ENCODE measurements at regions not wholly inside any gene's neighbourhood (a gene's known extent, or its start where the extent isn't known, plus 50 kb on each side); places are given as distances from the start of the nearest gene placed in this dataset.
A peak's percentile ranks its signal among the peaks of the same experiment; 100 is the strongest.

DNA sequence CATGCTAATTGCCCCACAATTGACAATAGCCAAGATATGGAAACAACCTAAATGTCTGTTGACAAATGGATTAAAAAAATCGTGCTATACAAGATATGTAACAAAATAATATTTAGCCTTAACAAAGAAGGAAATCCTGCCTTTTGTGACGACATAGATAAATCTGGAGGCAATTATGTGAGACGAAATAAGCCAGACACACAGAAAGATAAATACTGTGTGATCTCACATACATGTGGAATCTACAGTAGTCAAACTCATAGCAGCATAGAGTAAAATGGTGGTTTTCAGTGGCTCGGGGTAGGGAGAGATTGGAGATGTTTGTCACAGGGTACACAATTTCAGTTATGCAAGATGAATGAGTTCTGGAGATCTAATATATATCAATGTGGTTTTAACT is 895.8 kb downstream of the SLITRK6 start:
- in situ Hi-C loops (cut with MboI; ENCODE audit: low pct_ligation_motif_present in 1 of 4, low pct_unique_long_range_greater_than_20kb in 1 of 4, low sequenced_read_pairs in 3 of 4): no loop called here
- WGBS, 2 donors (ENCODE audit: low coverage in 1 of 2): 20 to 23% methylated on average over 4 of the region's 4 CpGs
- Histone ChIP-seq H3K36me3 (no peaks in the 10 kb centered on the region), H3K4me3 (no peak overlapping the region), H3K4me1 (no peaks in the 10 kb centered on the region), H3K27ac (no peak overlapping the region), H3K9me3 (no peaks in the 10 kb centered on the region), H3K27me3 (no peaks in the 10 kb centered on the region)
- TF ChIP-seq, protein P1, sequence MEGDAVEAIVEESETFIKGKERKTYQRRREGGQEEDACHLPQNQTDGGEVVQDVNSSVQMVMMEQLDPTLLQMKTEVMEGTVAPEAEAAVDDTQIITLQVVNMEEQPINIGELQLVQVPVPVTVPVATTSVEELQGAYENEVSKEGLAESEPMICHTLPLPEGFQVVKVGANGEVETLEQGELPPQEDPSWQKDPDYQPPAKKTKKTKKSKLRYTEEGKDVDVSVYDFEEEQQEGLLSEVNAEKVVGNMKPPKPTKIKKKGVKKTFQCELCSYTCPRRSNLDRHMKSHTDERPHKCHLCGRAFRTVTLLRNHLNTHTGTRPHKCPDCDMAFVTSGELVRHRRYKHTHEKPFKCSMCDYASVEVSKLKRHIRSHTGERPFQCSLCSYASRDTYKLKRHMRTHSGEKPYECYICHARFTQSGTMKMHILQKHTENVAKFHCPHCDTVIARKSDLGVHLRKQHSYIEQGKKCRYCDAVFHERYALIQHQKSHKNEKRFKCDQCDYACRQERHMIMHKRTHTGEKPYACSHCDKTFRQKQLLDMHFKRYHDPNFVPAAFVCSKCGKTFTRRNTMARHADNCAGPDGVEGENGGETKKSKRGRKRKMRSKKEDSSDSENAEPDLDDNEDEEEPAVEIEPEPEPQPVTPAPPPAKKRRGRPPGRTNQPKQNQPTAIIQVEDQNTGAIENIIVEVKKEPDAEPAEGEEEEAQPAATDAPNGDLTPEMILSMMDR (IDR thresholded peaks at IDR 0.05): no peak
- TF ChIP-seq POLR2A (IDR thresholded peaks at IDR 0.05) (no peak), EP300 (IDR thresholded peaks at IDR 0.05; ENCODE audit: low read depth) (no peak), POLR2AphosphoS5 (IDR thresholded peaks at IDR 0.05) (no peak)
- no peak for DNase-seq
- intact Hi-C loops (cut with DNase I; ENCODE audit: low total_unique reads): no loop called here

DNA sequence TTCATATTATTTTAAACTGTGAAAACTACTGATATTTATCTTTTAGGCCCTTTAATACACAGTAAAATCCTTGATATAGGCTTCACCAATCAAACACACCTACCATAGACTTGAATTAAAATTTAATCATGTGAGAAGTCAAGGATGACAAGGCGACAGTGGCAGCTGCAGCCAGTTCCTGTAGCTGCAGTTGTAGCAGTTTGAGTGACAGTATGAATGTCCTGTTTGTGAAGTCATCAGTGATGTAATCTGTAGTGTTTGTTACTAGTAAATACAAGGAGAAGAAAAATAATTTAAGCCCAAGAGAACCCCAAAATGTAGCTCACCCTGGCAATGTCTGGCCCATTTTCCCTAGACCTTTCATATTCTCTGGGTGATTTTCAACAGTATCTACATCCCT is 897.0 kb downstream of the SLITRK6 start:
- Histone ChIP-seq H3K9me3 (no peaks in the 10 kb centered on the region), H3K4me3 (no peak overlapping the region), H3K36me3 (no peaks in the 10 kb centered on the region), H3K4me1 (no peaks in the 10 kb centered on the region), H3K27ac (no peak overlapping the region), H3K27me3 (no peaks in the 10 kb centered on the region)
- intact Hi-C loops (cut with DNase I; ENCODE audit: low total_unique reads) (no loop called here), in situ Hi-C loops (cut with MboI; ENCODE audit: low pct_ligation_motif_present in 1 of 4, low pct_unique_long_range_greater_than_20kb in 1 of 4, low sequenced_read_pairs in 3 of 4) (no loop called here)
- DNase-seq: no peak
- WGBS, 2 donors (ENCODE audit: low coverage in 1 of 2): 40% methylated on average over 1 of the region's 1 CpG; no CpG with 5 or more reads in 1 of the 2 donors
- TF ChIP-seq POLR2A (IDR thresholded peaks at IDR 0.05): no peak
- TF ChIP-seq POLR2AphosphoS5 (IDR thresholded peaks at IDR 0.05): no peak
- TF ChIP-seq, protein P1 (IDR thresholded peaks at IDR 0.05): no peak
- no peak for TF ChIP-seq EP300 (IDR thresholded peaks at IDR 0.05; ENCODE audit: low read depth)

DNA sequence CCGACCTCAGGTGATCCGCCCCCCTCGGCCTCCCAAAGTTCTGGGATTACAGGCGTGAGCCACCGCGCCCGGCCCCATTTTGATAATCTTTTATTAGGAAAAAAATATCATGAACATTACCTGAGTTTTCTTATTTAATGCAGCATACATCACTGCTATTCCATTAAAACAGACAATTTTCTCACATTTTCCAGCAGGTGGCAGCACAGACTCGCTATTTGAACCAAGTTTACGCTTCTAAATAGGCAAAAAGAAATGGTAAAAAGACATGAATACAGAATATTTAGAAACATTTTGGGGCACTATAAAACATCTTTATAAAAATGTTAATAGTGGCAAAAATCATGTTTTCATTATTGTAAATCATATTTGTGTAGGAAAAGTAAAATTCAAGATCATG is 903.1 kb downstream of the SLITRK6 start:
- TF ChIP-seq EP300 (IDR thresholded peaks at IDR 0.05; ENCODE audit: low read depth): no peak
- TF ChIP-seq, protein P1 (IDR thresholded peaks at IDR 0.05): peak; percentile 50 to 63 (median 58)
- H3K4me1 ChIP-seq: no peaks in the 10 kb centered on the region
- 8 to 23% methylated on average over 5 to 9 of the region's 9 CpGs for WGBS, 2 donors (ENCODE audit: low coverage in 1 of 2)
- no peaks in the 10 kb centered on the region for H3K36me3 ChIP-seq
- no peaks in the 10 kb centered on the region for H3K27me3 ChIP-seq
- intact Hi-C loops (cut with DNase I; ENCODE audit: low total_unique reads): no loop called here
- DNase-seq: peak; percentile 11
- H3K4me3 ChIP-seq: no peak overlapping the region
- H3K27ac ChIP-seq: no peak overlapping the region
- in situ Hi-C loops (cut with MboI; ENCODE audit: low pct_ligation_motif_present in 1 of 4, low pct_unique_long_range_greater_than_20kb in 1 of 4, low sequenced_read_pairs in 3 of 4): loop anchor here in 2 of 4 donors (5.0 to 10.0 kb wide), 2 partner anchors 911 to 919 kb away; no protein-coding TSS in a partner anchor
- H3K9me3 ChIP-seq: no peaks in the 10 kb centered on the region

DNA sequence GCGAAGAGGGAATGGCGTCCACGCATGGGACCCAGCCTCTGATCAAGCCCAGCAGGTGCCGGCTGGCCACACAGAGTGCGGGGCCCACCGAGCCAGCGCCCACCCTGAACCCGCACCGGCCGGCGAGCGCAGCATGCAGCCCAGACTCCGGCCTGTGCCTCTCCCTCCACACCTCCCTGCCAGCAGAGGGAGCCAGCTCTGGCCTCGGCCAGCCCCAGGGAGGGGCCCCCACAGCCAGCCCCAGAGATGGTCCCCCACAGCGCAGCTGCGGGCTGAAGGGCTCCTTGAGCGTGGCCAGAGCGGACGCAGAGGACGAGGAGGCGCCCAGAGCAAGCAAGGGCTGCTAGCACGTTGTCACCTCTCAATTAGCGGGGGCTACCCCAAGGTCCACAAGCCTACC is 904.5 kb downstream of the SLITRK6 start:
- intact Hi-C loops (cut with DNase I; ENCODE audit: low total_unique reads): no loop called here
- in situ Hi-C loops (cut with MboI; ENCODE audit: low pct_ligation_motif_present in 1 of 4, low pct_unique_long_range_greater_than_20kb in 1 of 4, low sequenced_read_pairs in 3 of 4): loop anchor here in 2 of 4 donors (5.0 to 10.0 kb wide), 2 partner anchors 913 to 920 kb away; no protein-coding TSS in a partner anchor
- WGBS, 2 donors (ENCODE audit: low coverage in 1 of 2): 97% methylated on average over 21 of the region's 23 CpGs; no CpG with 5 or more reads in 1 of the 2 donors

More for the DNA sequence above, 904.5 kb downstream of the SLITRK6 start:
- H3K27ac ChIP-seq: no peak overlapping the region
- H3K9me3 ChIP-seq: no peaks in the 10 kb centered on the region
- no peak for DNase-seq
- no peaks in the 10 kb centered on the region for H3K27me3 ChIP-seq
- H3K36me3 ChIP-seq: no peaks in the 10 kb centered on the region
- no peak overlapping the region for H3K4me3 ChIP-seq
- TF ChIP-seq EP300 (IDR thresholded peaks at IDR 0.05; ENCODE audit: low read depth) (no peak), POLR2AphosphoS5 (IDR thresholded peaks at IDR 0.05) (no peak), POLR2A (IDR thresholded peaks at IDR 0.05) (no peak)
- TF ChIP-seq, protein P1 (IDR thresholded peaks at IDR 0.05): no peak
- H3K4me1 ChIP-seq: no peaks in the 10 kb centered on the region
